HG03442 (cell line): ENCODE measurements at regions not wholly inside any gene's neighbourhood (a gene's known extent, or its start where the extent isn't known, plus 50 kb on each side); places are given as distances from the start of the nearest gene placed in this dataset.

Source experiments
- ATAC-seq: cut with Tn5 transposase; IDR thresholded peaks from one replicate; pipeline ENCODE4 v1.9.1; 2021; ENCODE audit warnings: mild to moderate bottlenecking, moderate library complexity; ENCODE audit not compliant: unreplicated experiment

GRCh38 chr13:29909081-29909730 is 58.8 kb upstream of the UBL3 start:
- ATAC-seq = no peak

DNA sequence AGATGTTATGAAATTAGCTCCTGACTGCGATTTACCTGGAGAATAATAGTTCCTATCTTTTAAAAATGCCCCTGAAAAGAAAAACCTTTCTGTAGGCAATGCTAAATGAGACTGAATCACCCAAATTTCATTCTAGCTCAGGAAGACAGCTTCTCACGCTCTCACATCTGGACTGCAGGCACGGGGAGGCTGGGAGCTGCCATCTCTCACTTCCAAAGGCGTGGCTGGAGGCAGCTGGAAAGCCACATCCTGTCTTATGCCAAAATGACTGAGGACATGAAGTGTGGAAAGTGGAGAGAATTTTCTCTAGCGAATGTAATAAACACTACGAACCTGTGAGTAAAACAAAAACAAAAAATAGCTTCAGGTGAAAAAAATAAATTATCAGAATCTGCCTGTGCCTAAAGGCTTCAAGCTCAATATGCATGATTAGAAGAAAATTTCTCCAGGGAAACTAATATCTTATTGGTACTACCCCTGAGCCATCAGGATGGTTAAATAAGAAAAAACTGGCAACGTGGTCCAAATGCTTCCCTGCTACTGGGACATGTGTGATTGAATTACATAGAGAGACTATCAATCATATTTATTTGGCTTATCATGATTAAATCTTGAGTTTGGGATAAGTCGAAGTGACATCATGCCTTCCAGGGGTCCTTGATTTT is 58.1 kb upstream of the UBL3 start:
- ATAC-seq = no peak

DNA sequence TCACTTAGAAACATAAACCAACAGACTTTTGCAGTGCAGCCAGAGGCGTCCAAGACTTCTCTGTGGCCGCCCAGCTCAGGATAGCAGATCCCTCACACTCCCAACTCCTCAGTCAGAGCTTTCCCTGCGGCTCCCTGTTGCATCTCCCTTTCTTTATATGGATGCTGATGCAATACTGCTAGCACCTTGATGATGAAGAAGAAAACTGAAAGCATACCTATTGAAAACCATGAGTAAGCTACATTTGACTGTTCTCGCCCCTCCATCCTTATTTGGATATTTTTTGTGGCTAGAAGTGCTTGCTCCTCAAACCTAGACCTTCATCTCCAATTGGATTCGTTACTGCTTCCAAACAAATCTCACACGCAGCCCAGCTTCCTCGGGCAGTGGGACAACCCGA is 57.3 kb upstream of the UBL3 start:
- ATAC-seq = no peak

DNA sequence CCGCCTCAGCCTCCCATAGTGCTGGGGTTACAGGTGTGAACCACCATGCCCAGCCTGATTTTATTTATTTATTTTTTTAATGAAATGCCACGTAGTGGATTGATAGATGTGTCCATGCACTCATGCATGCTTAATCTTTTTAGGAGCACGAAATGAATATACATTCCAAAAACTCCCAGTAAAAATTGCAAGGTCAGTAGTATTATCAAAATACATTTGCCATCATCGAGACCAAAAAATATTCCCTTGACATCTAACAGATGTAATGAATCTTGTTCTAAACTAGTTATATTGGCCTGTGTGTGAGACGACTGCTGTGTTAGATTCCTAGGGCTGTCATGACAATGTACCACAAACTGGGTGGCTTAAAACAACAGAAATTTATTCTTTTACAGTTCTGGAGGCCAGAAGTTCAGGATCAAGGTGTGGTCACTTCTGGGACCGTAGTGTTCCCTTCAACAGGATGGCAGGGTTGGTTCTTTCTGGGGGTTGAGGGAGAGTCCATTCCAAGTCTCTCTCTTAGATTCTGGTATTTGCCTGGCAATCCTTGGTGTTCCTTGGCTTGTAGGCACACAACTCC is 56.1 kb upstream of the UBL3 start:
- no peak for ATAC-seq

DNA sequence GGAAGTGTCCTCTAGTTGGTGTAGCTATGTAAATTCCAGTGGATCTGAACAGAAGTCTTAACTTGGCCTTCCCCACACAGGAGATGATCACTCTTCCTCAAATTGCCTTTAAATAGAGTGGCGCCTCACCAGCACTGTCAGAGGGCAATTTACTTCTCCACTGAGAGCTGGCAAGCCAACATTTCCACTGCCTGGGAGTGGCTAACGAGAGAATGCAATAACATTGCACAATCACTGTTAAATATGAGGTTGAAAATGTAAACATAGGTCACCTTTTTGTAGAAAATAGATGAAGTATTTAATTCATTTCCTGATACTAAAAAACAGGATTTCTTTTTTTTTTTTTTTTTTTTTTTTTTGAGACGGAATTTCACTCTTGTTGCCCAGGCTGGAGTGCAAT is 55.4 kb upstream of the UBL3 start:
- no peak for ATAC-seq

DNA sequence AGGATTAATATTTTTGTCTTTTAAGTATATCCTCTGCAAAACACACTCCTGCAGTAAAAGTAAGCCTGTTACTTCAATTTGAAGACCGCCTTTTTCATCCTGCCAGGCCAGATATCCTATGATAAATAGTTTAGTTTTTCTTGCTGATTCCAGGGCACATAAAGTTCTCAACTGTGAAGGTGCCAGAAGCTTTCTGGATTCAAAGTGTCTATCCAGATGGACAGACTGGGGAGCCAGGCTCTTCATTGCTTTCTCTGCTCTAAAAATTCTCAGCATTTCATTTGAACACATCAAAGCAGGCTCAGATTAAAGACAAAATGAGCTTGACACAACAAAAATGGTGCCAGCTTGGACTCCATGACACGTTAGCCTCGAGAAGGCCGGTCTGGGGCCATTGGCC is 53.6 kb upstream of the UBL3 start:
- no peak for ATAC-seq

DNA sequence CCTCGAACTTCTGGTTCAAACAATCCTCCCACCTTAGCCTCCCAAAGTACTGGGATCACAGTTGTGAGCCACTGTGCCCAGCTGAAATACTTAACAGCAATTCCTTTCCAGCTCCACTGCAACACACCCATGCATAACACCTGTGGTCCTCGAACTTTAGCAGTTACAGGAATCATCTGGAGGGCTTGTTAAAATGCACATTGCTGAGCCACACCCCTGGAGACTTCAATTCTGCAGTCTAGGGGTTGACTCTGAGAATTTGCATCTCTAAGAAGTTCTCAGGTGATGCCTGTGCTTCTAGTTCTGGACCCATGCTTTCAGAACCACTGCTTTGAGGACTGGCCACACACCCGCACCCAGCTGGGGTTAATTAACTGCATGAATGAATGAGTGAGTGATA is 53.1 kb upstream of the UBL3 start:
- ATAC-seq = no peak

- ATAC-seq = no peak
Observed at GRCh38 chr13:29902632-29903305, 52.4 kb upstream of the UBL3 start.

- no peak for ATAC-seq
Observed at GRCh38 chr13:29901710-29902631, 51.6 kb upstream of the UBL3 start.
